CD4-positive, alpha-beta T cell treated with Interleukin-12 subunit alpha and Interleukin-12 subunit beta, for 1 hour (primary cell): ENCODE measurements at regions not wholly inside any gene's neighbourhood (a gene's known extent, or its start where the extent isn't known, plus 50 kb on each side); places are given as distances from the start of the nearest gene placed in this dataset.

ENCODE experiments used
- DNase-seq: peaks from one replicate; pipeline ENCODE4 v3.0.0-alpha.2; 2020

DNA sequence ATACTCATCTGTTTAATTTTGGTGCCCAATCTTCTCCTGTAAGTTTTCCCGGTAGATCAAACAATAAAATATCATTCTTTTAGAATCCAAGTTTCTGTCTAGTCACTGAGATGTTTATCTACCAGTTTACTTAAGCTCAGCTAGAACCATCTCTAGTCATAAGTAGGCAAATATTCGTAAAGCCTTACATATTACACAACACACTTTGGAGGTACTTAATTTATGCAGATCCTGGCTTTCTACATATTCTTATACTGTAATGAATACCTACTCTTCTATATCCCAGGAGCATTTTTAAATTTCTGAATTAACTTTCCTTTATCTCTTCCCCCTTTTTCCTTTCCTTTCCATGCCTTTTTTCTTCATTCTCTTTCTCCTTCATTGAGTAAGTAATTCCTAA lies 185.9 kb upstream of the ZBTB20 start:
- no peak for DNase-seq

- no peak for DNase-seq
Observed at GRCh38 chr3:115336836-115337235, 189.7 kb upstream of the ZBTB20 start.

GRCh38 chr3:115340586-115340985 lies 193.5 kb upstream of the ZBTB20 start:
- no peak for DNase-seq

DNA sequence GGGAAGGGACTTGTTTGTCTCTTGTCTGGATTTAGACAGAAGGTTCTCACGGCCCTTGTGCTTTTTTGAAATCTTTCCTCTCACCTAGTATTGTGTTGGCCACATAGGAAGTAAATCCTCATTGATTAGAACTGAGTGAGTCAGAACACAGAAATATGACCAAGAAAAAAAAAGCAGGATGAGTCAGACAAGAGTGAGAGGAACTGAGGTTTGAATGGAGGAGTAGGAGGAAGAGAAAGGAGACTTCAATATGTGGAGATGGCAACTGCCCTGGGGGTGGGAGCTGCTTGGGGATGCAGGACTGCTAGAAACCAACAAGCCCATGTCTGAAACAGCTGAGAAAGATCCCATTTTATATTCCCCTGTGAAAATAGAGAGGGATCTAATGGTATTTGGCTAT lies 194.1 kb upstream of the ZBTB20 start:
- DNase-seq: no peak

GRCh38 chr3:115347737-115348136 lies 200.6 kb upstream of the ZBTB20 start:
- DNase-seq: no peak

GRCh38 chr3:115348412-115348811 lies 201.3 kb upstream of the ZBTB20 start:
- no peak for DNase-seq

- no peak for DNase-seq
Observed at GRCh38 chr3:115348951-115349745, 202.1 kb upstream of the ZBTB20 start.

- DNase-seq: no peak
Observed at GRCh38 chr3:115350606-115351005, 203.5 kb upstream of the ZBTB20 start.

DNA sequence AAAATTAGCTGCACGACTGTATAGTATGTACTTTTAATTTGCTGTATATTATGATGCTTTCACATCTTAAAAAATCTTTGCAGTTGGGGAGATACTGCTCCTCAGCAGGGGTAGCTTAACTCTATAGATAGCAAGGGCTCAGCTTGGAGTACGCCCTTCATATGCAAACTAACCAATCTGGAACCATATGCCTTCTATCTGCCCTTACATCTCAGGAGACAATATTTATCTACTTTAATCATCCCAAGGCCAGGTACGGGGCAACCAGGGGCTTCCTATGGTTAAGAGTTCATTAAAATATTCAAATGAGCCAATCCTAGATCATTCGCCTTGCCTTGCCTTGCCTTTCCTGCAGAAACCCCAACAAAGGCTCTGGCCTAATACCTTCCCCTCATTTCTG lies 204.1 kb upstream of the ZBTB20 start:
- DNase-seq: no peak

DNA sequence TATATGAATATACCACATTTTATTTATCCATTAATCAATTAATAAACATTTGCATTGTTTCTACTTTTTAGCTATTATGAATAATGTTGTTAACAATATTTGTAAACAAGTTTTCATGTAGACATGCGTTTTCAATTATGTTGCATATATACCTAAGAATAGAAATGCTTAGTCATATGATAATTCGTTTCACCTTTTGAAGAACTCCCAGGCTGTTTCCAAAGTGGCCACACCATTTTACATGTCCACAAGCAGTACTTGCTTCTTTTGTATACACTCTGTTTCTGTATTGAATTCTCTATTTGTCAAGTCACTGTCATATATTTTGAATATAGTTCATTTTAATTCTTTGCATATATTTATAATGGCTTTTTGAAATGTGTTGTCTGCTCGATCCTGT lies 206.9 kb upstream of the ZBTB20 start:
- no peak for DNase-seq

DNA sequence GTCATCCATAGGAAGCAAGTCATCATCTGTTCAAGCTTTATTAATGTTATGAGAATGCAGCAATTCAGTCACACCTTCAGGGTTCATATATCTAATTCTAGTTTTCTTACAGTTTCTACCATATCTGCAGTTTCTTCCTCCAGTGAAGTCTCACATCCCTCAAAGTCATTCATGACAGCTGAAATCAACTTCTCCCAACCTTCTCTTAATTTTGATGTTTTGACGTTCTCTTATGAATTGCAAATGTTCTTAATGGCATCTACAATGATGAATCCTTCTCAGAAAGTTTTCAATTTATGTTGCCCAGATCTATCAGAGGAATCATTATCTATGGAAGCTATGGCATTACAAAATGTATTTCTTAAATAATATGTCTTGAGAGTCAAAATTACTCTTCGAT lies 210.4 kb upstream of the ZBTB20 start:
- no peak for DNase-seq

DNA sequence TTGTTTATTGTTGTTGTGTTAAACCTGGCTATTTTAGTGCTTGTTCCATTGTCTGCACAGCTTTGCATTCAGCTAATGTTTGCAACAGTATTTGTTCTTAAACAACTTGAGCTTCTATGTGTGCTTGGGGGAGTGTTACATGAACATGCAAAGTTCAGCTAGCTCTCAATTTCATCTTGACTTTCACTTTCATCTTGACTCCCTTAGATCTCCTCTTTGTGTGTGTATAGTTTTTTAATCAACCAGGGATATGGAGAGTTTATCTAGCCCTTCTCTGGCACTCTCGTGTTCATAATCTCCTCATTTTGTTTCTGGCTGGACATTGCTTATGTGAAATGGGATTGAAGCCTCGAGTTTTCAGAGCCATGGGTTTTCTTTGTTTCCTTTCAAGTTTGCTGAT lies 212.4 kb upstream of the ZBTB20 start:
- DNase-seq: no peak

DNA sequence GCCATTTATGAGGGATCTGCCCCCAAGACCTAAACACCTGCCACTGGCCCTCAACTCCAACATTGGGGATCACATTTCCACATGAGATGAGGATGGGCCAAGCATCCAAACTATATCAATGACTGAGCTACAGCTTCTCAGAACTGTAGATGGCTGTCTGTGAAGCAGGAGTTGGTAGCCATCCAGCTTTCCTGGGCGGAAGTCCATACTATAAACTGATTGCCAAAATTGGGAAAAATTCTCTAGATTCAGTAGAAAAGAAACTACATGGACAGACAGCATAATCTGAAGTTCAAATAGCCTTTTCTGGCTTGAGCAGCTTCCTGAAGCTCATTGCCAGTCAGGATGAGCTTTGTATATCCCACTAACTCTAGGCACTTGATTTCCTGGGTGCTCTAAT lies 214.7 kb upstream of the ZBTB20 start:
- no peak for DNase-seq

GRCh38 chr3:115363071-115363470 lies 216.0 kb upstream of the ZBTB20 start:
- DNase-seq: no peak

DNA sequence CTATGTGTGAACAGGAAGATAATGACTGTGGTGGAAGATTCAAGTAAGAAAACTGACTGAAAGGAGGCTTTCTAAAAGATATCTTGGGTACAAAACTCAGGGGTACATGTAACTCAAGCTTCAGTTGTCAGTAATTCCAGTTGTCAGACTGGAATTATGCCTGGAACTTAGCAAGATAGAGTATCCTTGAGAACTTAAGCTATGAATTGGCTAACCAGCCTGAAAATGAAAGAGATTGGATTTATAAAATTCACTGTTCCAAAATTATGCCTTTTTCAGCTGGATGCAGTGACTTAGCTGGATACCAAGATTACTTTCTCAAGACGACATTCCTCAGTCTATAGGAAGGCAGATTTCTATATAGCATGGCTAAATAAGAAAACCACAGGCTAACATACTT lies 221.9 kb upstream of the ZBTB20 start:
- DNase-seq: no peak

- no peak for DNase-seq
Observed at GRCh38 chr3:115375362-115375761, 228.3 kb upstream of the ZBTB20 start.

DNA sequence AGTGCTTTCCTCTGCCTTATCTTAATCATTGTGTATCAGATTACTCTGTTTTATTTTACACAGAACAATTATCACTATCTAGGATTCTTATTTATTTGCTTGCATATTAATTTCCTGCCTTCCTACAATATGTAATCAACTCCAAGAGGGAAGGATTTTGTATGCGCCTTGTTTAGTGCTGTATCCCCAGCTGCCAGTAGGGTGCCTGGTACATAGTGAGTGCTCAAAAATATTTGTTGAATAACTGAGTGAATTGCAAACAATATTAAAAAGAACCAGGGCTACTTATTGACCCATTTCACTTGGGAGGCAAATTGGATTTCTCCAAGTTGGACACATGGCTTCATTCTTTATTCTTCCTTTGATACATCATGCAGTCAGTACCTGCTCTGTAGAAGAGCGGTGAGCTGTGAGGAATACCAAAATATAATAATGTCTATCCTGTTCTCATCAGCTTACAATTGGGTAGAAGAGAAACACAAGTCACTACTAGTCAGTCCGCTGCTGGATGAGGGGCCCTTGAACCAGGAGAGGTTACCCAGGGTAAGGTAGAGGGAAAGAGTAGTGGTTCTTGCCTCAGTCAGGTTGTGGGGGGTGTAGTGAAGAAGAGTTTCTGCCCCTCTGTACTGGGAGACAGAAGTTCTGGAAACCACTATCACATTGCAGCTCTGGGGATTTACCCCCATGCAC lies 233.9 kb upstream of the ZBTB20 start:
- DNase-seq: no peak

- no peak for DNase-seq
Observed at GRCh38 chr3:115381573-115381912, 234.5 kb upstream of the ZBTB20 start.

DNA sequence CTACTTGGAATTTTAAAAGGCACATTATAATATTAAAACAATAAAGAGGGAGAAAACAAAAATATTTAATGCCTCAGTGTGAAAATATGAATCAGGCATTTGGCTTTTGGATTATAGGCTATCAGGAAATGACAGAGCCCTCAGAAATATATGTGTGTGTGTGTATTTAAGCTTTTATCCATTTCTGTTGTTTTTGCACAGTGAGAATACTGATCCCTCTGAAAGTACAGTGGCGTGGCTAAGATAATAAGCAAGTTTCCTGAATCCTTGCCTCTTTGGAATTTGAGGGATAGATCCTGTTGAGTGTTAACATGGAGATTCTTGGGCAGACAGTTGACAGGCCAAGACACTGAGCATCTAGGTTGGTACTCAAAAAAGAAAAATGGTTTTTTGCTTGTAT lies 234.8 kb upstream of the ZBTB20 start:
- no peak for DNase-seq

DNA sequence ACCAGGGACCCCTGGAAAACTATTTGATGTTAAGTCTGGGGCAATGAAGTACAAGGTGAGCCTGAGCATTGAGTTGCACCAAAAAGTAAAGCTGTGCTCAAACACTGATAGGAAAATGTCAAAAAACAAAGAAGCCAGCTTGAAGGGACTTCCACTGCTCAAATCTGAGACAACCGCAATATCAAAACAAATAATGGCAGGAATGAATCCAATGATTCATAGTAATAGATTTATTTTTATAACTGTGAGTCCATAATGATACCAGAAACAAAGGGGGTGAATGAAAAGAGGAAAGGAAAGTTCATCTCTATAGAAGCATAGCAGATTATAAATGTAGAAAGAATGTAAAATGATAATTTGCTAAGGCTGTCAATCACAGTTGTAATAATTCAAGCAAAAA lies 237.3 kb upstream of the ZBTB20 start:
- no peak for DNase-seq

DNA sequence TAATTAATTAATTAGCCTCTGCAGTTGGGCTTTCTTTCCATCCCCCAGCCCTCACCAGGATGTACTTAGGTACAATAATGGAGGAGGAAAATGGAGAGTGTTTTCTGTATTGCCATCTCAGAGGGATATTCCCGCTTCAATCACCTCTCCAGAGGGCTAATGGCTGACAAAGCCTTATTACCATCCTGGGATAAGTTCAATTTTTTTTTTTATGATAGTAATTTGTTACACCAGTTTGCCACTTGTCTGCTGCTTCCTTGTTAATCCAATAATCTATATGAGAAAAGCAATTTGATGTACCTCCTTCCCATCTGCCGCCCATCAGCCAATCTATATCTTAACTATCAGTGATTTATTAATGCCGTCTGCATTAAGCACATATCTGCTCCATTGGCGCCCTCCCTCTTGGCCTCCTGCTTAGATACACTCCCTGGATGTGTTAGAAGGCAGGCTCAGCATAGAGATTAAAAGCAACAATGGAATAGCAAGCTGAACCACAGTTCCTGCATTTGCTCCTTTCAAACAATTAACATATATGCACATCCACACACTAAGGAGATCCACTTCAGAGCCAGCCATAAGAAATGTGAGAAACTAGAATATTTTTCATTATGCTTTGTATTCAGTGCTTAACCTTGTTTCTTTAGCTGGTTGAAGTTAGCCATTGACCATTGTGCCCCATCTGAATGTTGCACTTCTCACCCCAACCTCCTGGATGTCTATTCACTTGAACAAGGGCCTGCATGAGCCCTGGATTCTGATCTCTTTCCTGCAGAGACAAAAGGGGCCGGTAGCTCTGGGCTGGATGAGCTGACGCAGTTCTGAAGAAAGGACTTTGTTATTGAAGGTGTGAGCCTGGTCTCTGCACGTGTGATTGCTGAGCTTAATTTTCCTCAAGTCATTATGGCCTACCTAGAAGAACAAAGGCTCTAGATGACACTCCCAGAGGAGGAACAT lies 237.3 kb upstream of the GAP43 start:
- no peak for DNase-seq

DNA sequence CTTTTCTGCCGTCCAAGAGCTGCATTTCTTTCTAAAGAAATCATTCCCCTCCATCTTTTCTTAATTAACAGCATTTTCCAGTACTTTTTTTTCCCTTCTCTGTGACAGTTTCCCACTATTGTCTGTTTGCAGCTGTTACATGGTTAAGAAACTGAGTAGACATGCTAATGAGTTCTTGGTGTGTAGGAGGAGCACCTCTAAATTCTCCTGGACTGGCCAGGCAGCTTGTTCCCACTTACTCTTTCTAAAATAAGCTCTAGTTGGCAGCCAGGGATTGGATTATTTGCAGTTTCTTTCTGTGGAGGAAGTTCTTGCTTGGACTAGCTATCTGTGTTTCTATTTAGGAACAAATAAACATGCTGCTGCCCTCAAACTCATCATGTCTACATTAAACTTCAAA lies 235.1 kb upstream of the GAP43 start:
- no peak for DNase-seq

- no peak for DNase-seq
Observed at GRCh38 chr3:115388811-115389210, 234.5 kb upstream of the GAP43 start.

DNA sequence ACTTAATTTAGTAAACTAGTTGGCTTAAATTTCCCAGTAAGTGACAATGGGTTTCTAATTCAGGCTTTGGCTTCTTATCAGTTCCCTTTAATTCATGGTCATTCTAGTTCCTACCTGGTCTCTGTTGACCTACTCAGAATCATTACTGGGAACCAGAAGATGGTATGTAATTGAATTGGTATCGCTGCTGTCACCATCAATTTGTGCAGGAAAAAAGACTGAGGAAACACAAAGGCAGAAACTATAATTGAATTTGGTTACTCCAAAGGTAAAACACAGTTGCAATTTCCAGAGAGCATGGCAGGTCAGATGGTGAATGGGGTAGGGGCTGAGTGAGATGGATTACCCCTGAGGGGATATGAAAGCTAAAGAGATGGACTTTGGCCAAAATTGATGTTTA lies 226.5 kb upstream of the GAP43 start:
- DNase-seq: no peak
